NCI-H446 treated with DMSO at 0.1 percent for 48 hours (cell line): ENCODE measurements at regions not wholly inside any gene's neighbourhood (a gene's known extent, or its start where the extent isn't known, plus 50 kb on each side); places are given as distances from the start of the nearest gene placed in this dataset.
A peak's percentile ranks its signal among the peaks of the same experiment; 100 is the strongest.

ENCODE experiments used
- DNase-seq: peaks from one replicate; lab custom pipeline; 2025; lab: John Stamatoyannopoulos, UW

DNA sequence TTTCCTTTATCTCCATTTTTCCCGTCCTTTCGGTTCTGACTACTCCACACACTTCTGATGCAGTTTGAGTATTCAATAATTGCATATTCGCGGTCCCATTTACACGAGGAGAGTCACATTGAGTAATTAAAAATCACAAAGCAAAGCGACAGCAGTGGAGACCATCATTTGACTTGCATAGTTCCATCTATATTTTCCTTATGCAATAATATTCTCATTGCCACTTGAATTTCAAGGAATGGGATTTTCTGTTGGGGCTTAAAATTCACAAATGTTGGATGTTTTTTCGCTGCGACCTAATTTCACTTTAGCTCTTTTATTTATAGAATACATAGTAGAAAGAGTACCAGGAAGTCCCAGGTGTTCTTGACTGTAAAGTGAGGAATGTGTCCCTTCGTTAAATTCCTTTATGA, 186.8 kb downstream of the ZEB2 start:
- DNase-seq: no peak

GRCh38 chr2:144332356-144333142, 187.4 kb downstream of the ZEB2 start:
- peak; percentile 79 for DNase-seq

DNA sequence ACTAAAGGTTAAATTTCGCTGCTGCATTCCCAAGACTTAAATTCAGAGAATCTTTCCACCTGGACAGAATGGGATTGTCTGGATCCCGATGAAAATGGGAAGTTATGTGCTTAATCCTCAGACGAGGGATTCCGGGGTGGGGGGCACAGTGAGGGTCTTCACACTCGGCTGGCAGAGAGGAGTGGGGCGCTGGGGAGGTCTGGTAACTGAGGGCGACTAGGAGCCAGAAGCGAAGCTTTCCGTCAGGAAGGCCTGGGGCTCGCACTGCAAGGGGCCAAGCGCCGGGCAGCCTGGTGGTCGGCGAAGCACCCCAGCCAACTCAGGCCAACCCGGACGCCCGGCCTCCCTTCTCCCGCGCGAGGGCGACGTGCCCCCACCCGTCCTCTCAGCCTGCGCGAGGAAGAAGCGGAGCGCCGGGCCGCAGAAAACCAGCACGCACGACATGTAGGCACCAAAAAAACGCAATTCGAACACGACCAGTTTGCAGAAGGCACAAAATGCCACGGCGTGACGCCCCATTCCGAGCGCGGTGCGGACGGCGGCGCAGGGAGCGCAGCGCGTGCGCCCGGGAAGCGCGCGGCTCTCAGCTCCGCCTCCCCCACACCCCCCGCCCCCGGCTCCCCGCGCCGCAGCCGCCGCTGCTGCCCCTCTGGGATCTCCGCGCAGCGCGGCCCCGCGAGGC, 188.1 kb downstream of the ZEB2 start:
- DNase-seq: no peak

- DNase-seq: no peak
These were observed 188.8 kb downstream of the ZEB2 start for GRCh38 chr2:144330951-144331673.

DNA sequence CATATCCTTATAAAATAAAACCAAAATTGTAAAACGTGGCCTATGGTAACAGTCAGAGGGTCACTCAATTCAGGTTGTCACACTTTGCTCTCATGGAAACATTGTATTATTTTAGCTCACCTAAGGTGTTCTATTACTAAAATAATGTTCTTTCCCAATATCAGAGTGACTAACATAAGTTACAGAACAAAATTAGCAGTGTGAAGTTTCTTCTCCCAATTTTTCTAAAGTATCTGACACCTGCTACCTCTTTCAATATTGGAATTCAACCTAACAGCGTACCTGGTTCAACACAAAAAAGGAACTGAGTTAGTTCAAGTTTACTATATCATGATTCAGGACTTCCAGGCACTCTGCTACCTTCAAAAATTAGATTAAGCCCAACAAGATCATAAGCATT, 190.4 kb downstream of the ZEB2 start:
- DNase-seq: no peak

DNA sequence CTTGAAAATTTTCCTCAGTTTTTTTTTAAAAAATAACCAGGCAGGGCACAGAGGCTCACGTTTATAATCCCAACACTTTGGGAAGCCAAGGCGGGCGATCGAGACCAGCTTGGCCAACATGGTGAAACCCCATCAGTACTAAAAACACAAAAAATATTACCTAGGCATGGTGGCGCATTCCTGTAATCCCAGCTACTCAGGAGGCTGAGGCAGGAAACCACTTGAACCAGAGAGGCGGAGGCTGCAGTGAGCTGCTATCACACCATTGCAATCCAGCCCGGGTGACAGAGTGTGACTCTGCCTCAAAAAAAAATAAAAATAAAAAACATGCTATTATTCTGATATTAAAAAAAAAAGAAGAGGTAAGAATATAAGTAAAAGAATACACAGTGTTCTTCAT, 191.0 kb downstream of the ZEB2 start:
- DNase-seq: no peak

GRCh38 chr2:144326825-144327224, 193.1 kb downstream of the ZEB2 start:
- DNase-seq: no peak

DNA sequence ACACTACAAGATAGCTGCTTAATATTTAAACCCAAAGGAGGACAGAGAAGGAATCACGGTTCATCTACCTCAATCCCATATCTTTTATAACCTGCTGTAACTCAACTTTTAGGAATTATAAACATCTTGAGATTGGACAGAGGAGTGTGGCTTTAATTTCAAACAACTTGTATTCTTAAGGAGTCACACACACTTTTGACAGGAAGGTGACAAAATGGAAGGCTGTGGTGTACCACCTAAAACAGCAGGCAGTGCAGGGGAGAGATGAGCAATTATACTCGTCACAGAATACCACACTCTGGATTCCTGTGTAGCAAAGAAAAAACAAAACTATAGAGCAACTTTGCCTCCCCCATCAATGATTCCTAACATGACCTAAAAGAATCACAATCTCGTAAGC, 194.8 kb downstream of the ZEB2 start:
- no peak for DNase-seq

GRCh38 chr2:144324446-144325045, 195.4 kb downstream of the ZEB2 start:
- DNase-seq: no peak

GRCh38 chr2:144323946-144324345, 196.0 kb downstream of the ZEB2 start:
- no peak for DNase-seq

GRCh38 chr2:144322379-144322778, 197.5 kb downstream of the ZEB2 start:
- no peak for DNase-seq

DNA sequence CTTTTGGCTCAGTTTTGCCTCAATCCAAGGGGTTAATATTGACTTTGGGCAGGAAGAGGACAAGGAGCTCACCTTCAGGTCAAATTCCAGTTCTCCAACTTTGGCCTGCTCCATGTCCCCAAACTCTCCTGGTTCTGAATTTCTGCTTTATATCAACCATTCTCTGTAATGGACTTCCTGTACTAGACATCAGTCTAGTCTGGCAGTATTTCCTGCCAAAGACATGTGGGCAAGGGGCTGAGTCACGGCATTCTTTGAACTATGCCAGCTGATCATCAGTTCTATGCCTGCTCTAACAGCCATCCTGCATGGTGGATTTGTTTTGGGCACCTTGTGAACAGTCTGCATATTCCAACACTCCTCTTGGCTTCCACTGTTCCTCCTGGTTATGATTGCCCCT, 199.4 kb downstream of the ZEB2 start:
- DNase-seq: peak; percentile 32

DNA sequence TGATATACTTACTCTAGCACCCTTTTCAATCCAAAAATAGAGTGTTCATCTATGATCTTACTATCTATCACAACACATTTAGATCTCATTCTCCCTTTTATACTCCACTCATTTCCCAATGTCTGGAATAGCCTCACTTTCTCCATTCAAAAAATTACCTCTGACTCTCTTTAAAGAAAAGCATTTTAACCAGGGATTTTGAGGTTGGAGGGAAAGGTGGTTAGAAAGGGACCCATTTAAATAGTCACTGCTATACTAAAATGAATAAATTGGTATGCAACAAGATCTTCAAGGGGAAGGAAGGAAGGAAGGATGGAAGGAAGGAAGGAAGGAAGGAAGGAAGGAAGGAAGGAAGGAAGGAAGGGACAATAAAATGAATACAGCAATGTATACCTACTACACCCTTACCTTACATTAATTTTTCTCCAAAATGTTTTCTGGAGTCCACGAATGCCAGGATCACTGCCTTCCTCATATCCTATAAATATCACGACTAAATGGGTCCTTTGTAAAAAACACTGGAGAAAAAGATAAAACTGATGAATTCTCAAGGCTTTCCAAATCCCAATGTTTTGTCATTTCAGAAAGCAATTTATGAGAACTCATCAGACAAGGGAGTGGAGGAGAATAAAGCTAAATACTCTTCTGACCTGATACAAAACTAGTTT, 202.7 kb downstream of the ZEB2 start:
- DNase-seq: no peak

- DNase-seq: no peak
These were observed 208.9 kb downstream of the ZEB2 start for GRCh38 chr2:144310889-144311608.

DNA sequence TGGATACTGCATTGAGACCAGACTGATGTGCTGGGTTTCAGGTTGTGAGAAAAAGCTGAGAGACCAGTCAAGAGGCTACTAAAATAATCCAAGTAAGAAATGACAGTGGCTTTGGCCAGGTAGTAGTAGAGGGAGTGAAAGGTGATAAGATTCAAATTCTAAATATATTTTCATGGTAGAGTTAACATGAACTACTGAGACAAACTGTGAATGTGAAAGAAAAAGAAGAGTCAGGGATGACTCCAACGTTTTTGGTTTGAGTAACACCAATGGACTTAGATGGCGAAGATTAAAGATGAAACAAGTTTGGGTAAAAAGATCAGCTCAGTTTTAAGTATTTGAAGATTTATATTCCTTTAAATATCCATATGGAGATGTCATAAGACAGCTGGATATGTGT, 209.4 kb downstream of the ZEB2 start:
- DNase-seq: no peak

GRCh38 chr2:144307711-144308110, 212.2 kb downstream of the ZEB2 start:
- no peak for DNase-seq

DNA sequence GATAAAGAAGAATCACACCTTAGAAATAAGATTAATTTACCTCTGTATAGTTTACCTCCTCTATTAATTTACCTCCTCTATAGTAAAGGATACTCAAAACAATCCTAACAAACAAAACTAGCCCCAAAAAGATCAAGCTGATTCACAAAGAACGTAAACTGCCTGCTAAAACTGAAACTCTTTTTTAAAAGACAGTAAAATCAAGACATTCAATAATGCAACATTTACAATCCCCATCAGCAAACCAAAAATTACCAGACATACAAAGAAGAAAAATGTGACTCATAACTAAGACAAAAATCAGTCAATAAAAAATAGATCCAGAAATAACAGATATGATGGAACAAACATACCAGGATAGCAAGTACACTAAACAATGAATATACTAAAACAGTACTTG, 215.7 kb downstream of the ZEB2 start:
- DNase-seq: no peak

DNA sequence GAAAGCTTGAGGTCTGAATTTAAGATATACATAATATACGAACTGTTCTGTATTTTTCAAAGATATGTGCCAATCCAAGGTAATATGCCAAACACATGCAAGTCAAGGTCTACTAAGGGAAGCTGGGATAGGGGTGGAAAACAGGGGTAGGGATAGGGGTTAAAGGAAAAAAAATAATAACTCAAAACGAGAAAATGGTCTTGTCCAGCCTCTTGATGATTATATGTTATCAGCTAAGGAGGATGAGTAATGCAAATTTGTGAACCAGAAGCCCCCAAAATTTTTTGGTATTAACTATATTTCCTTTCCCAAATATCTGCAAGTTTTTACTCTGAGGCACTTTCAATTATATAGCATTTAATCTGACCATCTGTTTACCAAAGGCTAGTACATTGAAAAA, 219.3 kb downstream of the ZEB2 start:
- no peak for DNase-seq

DNA sequence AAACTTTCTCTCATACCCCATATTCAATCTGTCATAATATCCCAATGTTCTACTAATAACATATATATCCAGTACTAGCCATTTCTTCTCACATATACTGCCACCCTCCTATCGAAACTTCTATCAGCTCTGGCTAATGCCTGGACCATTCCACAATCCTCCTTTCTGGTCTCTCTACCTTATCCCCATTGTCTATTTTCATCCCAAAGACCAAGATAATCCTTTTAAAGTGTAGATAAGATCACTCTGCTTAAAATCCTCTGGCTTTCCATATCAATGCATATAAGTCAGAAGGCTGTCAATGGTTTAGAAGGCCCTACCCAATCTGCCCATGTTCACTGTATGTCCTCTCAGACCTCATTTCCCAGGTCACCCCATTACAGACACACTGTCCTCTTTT, 229.6 kb downstream of the ZEB2 start:
- DNase-seq: no peak

DNA sequence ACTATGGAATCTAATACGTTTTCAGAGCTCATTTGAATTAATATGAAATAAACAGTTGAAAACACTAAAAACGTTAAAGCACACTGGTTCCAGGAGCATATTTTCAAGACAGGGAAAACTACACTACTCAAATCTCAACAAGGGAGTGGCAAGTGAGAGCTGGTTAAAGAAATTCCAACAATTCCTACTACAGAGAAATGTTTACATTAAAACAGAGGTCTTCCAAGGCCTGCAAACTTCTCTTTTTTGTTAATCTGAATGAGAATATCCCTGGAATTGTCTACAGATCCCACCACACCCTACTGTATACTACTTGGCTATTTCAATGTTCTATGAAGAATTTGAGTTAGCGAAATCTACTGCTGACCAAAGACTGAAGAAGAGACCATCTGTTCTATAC, 231.5 kb downstream of the ZEB2 start:
- no peak for DNase-seq

GRCh38 chr2:144285324-144285723, 234.6 kb downstream of the ZEB2 start:
- no peak for DNase-seq
